HK-2 (cell line): ENCODE measurements at regions not wholly inside any gene's neighbourhood (a gene's known extent, or its start where the extent isn't known, plus 50 kb on each side); places are given as distances from the start of the nearest gene placed in this dataset.
"Not testable (repeated sequence)": the region's sequence is repeated elsewhere in the genome, so short reads cannot be mapped to it uniquely, and the experiment has no call there.

Source experiments
- DNase-seq: peaks from one replicate; pipeline ENCODE4 v3.0.0-alpha.2; 2018; ENCODE audit not compliant: unreplicated experiment

GRCh38 chr9:84502066-84502465, 161.5 kb upstream of the SLC28A3 start:
- no peak for DNase-seq

GRCh38 chr9:84504360-84504759, 163.8 kb upstream of the SLC28A3 start:
- no peak for DNase-seq

DNA sequence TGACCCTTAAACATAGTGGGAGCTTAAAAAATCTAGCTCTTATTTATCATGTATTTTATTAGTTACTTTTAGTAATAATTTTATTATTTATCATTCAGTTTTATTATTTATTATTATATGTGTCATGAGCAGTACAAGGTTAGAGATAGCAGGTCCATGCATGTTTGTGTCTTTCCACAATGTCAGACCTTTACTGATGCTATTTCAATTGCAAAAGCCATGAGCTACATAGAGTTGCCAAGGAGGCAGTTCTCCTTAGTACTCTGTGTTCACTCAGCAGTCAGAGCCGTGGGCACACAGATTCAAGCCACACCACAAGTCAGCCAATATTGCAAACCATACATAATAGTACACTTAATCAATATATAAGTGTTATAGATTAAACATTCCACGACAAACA, 157.9 kb upstream of the NTRK2 start:
- DNase-seq: no peak

DNA sequence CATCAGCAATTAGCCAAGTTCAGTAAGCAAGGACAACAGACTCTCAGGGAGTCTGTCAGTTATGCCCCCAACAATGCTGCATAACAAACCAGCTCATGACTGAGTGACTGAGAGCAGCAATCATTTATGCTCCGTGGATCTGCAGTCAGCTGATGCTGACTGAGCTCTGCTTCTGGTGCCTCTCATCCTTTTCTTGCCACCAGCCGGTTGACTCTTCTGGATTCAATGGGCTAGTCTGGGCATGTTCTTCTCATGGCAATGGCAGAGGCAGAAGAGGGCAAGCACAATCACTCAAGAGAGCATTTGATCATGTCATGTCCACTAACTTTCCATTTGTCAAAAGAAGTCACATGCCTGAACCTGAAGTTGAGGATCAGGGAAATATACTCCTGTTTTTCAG, 157.0 kb upstream of the NTRK2 start:
- no peak for DNase-seq

DNA sequence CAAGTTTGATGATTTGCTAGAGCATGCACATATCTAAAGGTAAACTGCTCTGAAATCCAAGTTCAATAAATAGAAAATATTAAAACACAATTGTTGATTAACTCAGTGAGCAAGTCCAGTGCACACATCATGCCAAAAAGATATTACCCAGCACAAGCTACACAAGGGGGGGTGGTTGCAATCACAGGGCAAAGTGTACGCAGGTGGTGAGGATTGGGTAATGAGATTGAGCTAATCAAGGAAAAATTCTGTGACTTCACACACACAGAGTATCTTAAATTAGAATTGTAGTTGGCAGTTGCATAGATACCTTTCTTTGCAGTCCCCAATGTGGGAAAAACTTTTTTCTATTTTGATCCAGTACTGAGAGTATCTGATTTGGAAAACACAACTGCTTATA, 156.1 kb upstream of the NTRK2 start:
- DNase-seq: no peak

DNA sequence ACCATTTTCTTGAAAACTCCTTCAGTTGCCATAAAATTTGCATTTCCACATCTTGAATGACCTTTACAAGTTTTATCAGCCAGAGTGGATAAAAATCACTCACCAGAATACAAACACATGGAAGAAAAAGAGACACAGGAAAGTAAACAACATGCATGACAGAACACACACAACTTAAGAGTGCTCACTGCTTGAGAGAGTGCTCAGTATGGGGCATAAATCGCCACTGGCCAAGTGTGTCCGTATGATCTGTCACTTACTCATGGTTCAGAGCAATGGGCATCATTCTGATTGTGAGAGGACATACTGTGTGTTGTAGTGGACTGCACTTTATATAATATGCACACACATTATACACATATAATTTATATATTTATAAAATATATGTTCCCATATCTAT, 155.6 kb upstream of the NTRK2 start:
- no peak for DNase-seq

- DNase-seq: no peak
Observed at GRCh38 chr9:84514421-84514820, 155.1 kb upstream of the NTRK2 start.

DNA sequence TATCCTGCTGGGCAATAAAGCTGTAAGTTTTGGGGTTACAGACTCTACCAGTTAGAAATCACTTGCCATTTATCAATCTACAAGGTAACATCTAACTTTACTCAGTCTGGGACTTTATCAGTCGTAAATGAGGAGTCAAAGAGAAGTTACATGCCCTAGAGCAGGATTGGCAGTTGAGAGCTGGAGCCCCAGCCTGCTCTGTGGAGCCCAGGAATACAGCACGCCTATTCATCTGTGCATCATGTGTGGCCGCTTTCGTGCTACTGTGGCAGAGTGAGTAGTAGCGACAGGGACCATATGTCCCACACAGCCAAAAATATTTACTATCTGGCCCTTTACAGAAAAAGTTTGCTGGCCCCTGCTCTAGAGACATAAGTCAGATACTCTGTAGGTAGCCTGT, 152.5 kb upstream of the NTRK2 start:
- no peak for DNase-seq

GRCh38 chr9:84519413-84519812, 150.1 kb upstream of the NTRK2 start:
- DNase-seq: no peak

DNA sequence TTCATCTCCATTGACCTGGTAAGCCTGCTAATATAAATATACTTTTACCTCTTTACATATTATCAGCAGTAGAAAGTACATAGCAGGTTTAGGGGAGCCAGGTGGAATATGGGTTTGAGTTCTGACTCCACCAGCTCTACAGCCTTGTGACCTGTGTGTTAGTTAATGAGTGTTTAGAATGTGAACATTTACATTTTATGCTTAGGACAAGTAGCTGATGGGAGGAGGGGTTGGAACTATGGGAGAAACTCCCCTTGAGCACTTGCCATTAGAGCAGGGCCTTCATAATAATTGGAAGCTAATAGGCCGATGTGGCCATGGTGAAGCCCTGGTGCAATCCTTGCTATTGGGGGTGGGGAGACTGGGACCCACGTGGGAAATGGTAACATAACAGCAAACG, 148.3 kb upstream of the NTRK2 start:
- DNase-seq: no peak

- not testable (repeated sequence) for DNase-seq
Observed at GRCh38 chr9:84526211-84526610, 143.3 kb upstream of the NTRK2 start.

DNA sequence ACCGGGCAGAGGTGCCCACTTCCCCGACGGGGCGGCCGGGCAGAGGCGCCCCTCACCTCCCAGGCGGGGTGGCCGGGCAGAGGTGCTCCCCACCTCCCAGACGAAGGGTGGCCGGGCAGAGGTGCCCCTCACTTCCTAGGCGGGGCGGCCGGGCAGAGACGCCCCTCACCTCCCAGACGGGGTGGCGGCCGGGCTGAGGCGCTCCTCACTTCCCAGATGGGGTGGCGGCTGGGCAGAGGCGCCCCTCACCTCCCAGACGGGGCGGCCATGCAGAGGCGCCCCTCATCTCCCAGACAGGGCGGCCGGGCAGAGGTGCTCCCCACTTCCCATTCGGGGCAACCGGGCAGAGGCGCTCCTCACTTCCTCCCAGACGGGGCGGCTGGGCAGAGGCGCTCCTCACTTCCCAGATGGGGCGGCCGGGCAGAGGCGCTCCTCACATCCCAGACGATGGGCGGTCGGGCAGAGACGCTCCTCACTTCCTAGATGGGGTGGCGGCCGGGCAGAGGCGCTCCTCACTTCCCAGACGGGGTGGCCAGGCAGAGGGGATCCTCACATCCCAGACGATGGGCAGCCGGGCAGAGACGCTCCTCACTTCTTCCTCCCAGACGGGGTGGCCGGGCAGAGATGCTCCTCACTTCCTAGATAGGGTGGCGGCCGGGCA, 142.3 kb upstream of the NTRK2 start:
- DNase-seq: not testable (repeated sequence)

DNA sequence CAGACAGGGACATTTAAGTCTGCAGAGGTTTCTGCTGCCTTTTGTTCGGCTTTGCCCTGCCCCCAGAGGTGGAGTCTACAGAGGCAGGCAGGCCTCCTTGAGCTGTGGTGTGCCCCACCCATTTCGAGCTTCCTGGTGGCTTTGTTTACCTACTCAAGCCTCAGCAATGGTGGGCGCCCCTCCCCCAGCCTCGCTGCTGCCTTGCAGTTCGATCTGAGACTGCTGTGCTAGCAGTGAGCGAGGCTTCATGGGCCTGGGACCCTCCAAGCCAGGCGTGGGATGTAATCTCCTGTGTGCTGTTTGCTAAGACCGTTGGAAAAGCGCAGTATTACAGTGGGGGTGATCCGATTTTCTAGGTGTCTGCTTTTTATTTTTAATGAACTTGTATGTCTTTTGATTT, 133.6 kb upstream of the NTRK2 start:
- DNase-seq: not testable (repeated sequence)

GRCh38 chr9:84538879-84539278, 130.7 kb upstream of the NTRK2 start:
- no peak for DNase-seq

- no peak for DNase-seq
Observed at GRCh38 chr9:84542554-84542953, 127.0 kb upstream of the NTRK2 start.

DNA sequence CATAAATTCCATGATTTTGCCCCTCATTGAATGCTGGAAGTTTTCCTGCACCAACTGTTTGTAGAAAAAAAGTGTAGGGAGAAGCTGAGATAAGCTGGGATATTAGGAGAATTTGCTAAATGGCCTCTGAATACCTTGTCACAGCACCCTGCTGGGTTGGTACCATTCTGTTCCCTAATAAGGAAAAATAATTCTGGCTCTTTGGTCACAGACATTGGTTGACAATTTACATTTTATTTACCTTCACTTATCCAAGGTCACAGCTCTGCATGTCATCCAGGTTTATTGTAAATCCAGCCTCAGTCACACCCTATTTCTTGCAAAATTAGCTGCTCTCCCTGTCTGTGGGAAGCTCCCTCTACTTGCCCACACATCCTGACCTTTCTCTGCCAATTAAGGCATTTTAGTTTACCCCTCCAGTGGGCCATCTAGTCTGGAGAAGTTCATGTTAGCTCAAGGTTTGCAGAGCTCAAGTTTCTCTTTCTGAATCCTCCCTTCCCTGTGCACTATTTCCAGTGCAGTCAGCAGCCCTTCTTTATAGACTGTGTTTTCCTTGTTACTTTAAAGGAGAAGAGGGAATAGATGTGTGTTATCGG, 115.4 kb upstream of the NTRK2 start:
- no peak for DNase-seq

DNA sequence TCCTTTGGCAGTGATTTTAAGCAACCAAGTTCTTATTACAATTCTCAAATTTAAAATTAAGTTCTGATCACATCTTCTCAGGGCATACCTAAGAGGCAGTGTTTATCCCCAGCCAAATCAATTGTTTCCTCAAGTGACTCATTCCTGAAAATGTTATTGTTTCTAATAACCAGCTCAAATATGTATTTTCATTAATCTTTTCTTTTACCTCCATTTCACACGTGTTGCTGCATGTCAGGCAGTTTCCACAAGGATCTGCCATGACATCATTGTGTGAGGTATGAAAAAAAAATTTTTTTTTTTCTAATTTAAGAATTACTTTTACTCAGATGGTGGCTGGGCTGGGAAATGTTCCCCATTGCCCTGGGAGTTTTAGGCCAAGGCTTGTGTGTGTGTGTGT, 113.0 kb upstream of the NTRK2 start:
- no peak for DNase-seq

GRCh38 chr9:84557751-84558150, 111.8 kb upstream of the NTRK2 start:
- DNase-seq: no peak

DNA sequence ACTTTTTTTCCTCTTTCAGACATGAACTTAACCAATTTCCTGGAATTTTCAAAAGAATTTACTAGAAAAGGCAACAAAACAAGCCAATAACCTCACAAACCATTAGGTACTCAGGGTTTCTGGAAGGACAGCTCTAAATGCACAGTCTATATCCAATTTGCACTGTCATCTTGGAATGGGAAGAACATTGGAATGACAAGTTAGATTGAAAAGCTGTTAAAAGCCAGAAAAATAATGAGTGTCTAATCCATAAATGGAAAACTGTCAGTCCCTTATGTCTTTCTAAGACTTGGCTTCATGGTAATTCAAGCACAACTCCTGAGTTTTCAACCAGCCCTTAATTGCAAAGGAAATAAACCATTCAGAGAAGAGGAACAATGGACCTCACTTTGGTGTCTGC, 105.8 kb upstream of the NTRK2 start:
- no peak for DNase-seq

- no peak for DNase-seq
Observed at GRCh38 chr9:84567805-84568204, 101.7 kb upstream of the NTRK2 start.

- DNase-seq: no peak
Observed at GRCh38 chr9:84570482-84571154, 98.9 kb upstream of the NTRK2 start.

DNA sequence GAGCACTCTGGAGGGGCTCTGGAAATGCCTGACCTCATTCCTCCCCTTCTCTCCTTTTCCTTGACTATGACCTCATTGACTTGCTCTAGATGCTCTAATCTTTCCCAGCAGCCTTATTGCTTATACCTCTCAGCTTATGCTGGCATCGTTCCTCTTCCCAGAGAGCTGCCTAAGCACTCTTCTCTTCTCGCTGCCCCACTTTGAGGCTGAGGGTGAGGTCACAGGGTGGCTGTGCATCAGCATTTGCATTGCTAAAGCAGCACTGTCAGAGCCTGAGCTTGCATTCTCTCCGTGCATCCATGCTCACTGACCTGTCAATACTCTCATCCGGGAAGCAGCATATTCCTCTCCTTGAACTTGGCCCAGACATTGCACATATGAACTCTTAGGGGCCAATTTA, 96.4 kb upstream of the NTRK2 start:
- no peak for DNase-seq

- DNase-seq: no peak
Observed at GRCh38 chr9:84575705-84576104, 93.8 kb upstream of the NTRK2 start.
